Ishikawa (cell line): ENCODE measurements at regions not wholly inside any gene's neighbourhood (a gene's known extent, or its start where the extent isn't known, plus 50 kb on each side); places are given as distances from the start of the nearest gene placed in this dataset.

Experiments used
- CREB1 ChIP-seq: IDR thresholded peaks from 2 replicates; pipeline ENCODE4 v1.6.1; 2012; ENCODE audit warnings: low read depth
- EGR1 ChIP-seq: IDR thresholded peaks from 2 replicates; pipeline ENCODE4 v1.6.1; 2012
- EP300 ChIP-seq: IDR thresholded peaks from 2 replicates; pipeline ENCODE4 v1.6.1; 2012; ENCODE audit warnings: borderline replicate concordance
- RAD21 ChIP-seq: IDR thresholded peaks from 2 replicates; pipeline ENCODE4 v1.6.1; 2012; ENCODE audit warnings: low read depth
- TEAD4 ChIP-seq: IDR thresholded peaks from 2 replicates; pipeline ENCODE4 v1.6.1; 2012
- ZBTB7A ChIP-seq: IDR thresholded peaks from 2 replicates; pipeline ENCODE4 v1.6.1; 2012; ENCODE audit warnings: low read depth
- TF ChIP-seq, protein P1 (sequence below): IDR thresholded peaks from 2 replicates; pipeline ENCODE4 v1.6.1; 2012

DNA sequence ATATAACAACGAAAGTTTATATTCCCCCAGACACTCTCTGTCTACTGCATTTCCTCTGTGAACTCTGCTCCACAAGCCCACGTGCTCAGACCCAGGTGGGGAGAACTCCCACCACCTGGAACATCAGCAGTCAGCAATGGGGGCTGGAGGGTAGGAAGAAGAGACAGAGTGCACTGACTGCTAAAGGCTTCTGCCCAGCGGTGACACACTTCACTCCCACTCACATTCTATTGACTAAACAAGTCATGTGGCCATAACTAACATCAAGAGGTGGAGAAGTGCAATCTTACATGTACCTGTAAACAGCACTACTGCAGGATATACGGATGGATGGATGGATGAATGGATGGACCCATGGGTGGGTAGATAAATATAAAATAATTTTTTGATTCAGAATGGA lies 122.2 kb downstream of the MPP7 start:
- TF ChIP-seq CREB1 (no peak), ZBTB7A (no peak), EGR1 (no peak), TEAD4 (no peak), EP300 (no peak), RAD21 (no peak)
- TF ChIP-seq, protein P1, sequence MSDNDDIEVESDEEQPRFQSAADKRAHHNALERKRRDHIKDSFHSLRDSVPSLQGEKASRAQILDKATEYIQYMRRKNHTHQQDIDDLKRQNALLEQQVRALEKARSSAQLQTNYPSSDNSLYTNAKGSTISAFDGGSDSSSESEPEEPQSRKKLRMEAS: no peak
